ENCODE measurements at regions not wholly inside any gene's neighbourhood (a gene's known extent, or its start where the extent isn't known, plus 50 kb on each side); places are given as distances from the start of the nearest gene placed in this dataset.
A peak's percentile ranks its signal among the peaks of the same experiment; 100 is the strongest.

- no peaks in the 10 kb centered on the region for H4K20me1 ChIP-seq (ENCODE audit: insufficient read depth)
- no peak overlapping the region for H3K9ac ChIP-seq (ENCODE audit: low read length)
- H3F3A ChIP-seq (ENCODE audit: insufficient read depth, low read length, poor library complexity, severe bottlenecking), result no peaks in the 10 kb centered on the region
- H3K9me3 ChIP-seq (ENCODE audit: low read length), result no peaks in the 10 kb centered on the region
- no peaks in the 10 kb centered on the region for H3K36me3 ChIP-seq (ENCODE audit: insufficient read depth, low read length)
- no peaks in the 10 kb centered on the region for H3K27me3 ChIP-seq (ENCODE audit: insufficient read depth, low read depth, low read length)
- H3K9me2 ChIP-seq (ENCODE audit: insufficient read depth, low read length), result no peaks in the 10 kb centered on the region
- no peak overlapping the region for H3K4me3 ChIP-seq (ENCODE audit: low read length)
- no peaks in the 10 kb centered on the region for H3K79me2 ChIP-seq (replicated peaks; ENCODE audit: insufficient read depth, low read length)
- H2AFZ ChIP-seq (ENCODE audit: low read depth, low read length), result no peak overlapping the region
- peak overlapping the region; percentile 10 for H3K27ac ChIP-seq (ENCODE audit: low read length)
- no peak overlapping the region for H3K4me2 ChIP-seq (ENCODE audit: low read length)
- TF ChIP-seq POLR2AphosphoS5 (IDR thresholded peaks at IDR 0.05), result no peak
- no peak for TF ChIP-seq CTCF (IDR thresholded peaks at IDR 0.05; ENCODE audit: poor library complexity, severe bottlenecking)
- TF ChIP-seq SMC3 (conservative IDR thresholded peaks at IDR 0.05; ENCODE audit: poor library complexity), result no peak
- no peak for TF ChIP-seq EP300 (conservative IDR thresholded peaks at IDR 0.05; ENCODE audit: poor library complexity, severe bottlenecking)
- TF ChIP-seq TAF1 (IDR thresholded peaks at IDR 0.05; ENCODE audit: low read depth), result no peak
- TF ChIP-seq MXI1 (conservative IDR thresholded peaks at IDR 0.05; ENCODE audit: poor library complexity, severe bottlenecking), result no peak
- no peak for TF ChIP-seq EZH2 (IDR thresholded peaks at IDR 0.05; ENCODE audit: borderline replicate concordance, insufficient read depth, low read length, poor library complexity, severe bottlenecking)
- TF ChIP-seq RAD21 (conservative IDR thresholded peaks at IDR 0.05), result no peak
- TF ChIP-seq, protein P1, sequence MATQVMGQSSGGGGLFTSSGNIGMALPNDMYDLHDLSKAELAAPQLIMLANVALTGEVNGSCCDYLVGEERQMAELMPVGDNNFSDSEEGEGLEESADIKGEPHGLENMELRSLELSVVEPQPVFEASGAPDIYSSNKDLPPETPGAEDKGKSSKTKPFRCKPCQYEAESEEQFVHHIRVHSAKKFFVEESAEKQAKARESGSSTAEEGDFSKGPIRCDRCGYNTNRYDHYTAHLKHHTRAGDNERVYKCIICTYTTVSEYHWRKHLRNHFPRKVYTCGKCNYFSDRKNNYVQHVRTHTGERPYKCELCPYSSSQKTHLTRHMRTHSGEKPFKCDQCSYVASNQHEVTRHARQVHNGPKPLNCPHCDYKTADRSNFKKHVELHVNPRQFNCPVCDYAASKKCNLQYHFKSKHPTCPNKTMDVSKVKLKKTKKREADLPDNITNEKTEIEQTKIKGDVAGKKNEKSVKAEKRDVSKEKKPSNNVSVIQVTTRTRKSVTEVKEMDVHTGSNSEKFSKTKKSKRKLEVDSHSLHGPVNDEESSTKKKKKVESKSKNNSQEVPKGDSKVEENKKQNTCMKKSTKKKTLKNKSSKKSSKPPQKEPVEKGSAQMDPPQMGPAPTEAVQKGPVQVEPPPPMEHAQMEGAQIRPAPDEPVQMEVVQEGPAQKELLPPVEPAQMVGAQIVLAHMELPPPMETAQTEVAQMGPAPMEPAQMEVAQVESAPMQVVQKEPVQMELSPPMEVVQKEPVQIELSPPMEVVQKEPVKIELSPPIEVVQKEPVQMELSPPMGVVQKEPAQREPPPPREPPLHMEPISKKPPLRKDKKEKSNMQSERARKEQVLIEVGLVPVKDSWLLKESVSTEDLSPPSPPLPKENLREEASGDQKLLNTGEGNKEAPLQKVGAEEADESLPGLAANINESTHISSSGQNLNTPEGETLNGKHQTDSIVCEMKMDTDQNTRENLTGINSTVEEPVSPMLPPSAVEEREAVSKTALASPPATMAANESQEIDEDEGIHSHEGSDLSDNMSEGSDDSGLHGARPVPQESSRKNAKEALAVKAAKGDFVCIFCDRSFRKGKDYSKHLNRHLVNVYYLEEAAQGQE (IDR thresholded peaks at IDR 0.05; ENCODE audit: borderline replicate concordance), result no peak
Observed at GRCh38 chr3:35183927-35184675, 455.2 kb upstream of the ARPP21 start.

- H2AFZ ChIP-seq (ENCODE audit: low read depth, low read length), result no peak overlapping the region
- no peaks in the 10 kb centered on the region for H3K9me3 ChIP-seq (ENCODE audit: low read length)
- no peak overlapping the region for H3K27ac ChIP-seq (ENCODE audit: low read length)
- H3K36me3 ChIP-seq (ENCODE audit: insufficient read depth, low read length), result no peaks in the 10 kb centered on the region
- no peaks in the 10 kb centered on the region for H3K27me3 ChIP-seq (ENCODE audit: insufficient read depth, low read depth, low read length)
- no peak overlapping the region for H3K4me2 ChIP-seq (ENCODE audit: low read length)
- TF ChIP-seq MXI1 (conservative IDR thresholded peaks at IDR 0.05; ENCODE audit: poor library complexity, severe bottlenecking) (no peak), SMC3 (conservative IDR thresholded peaks at IDR 0.05; ENCODE audit: poor library complexity) (no peak), EP300 (conservative IDR thresholded peaks at IDR 0.05; ENCODE audit: poor library complexity, severe bottlenecking) (no peak), RAD21 (conservative IDR thresholded peaks at IDR 0.05) (no peak), CTCF (IDR thresholded peaks at IDR 0.05; ENCODE audit: poor library complexity, severe bottlenecking) (no peak), EZH2 (IDR thresholded peaks at IDR 0.05; ENCODE audit: borderline replicate concordance, insufficient read depth, low read length, poor library complexity, severe bottlenecking) (no peak), TAF1 (IDR thresholded peaks at IDR 0.05; ENCODE audit: low read depth) (no peak), POLR2AphosphoS5 (IDR thresholded peaks at IDR 0.05) (no peak)
- TF ChIP-seq, protein P1 (IDR thresholded peaks at IDR 0.05; ENCODE audit: borderline replicate concordance), result no peak
- no peaks in the 10 kb centered on the region for H3K9me2 ChIP-seq (ENCODE audit: insufficient read depth, low read length)
- no peaks in the 10 kb centered on the region for H3K79me2 ChIP-seq (replicated peaks; ENCODE audit: insufficient read depth, low read length)
- no peak overlapping the region for H3K9ac ChIP-seq (ENCODE audit: low read length)
- no peaks in the 10 kb centered on the region for H3F3A ChIP-seq (ENCODE audit: insufficient read depth, low read length, poor library complexity, severe bottlenecking)
- no peaks in the 10 kb centered on the region for H4K20me1 ChIP-seq (ENCODE audit: insufficient read depth)
- no peak overlapping the region for H3K4me3 ChIP-seq (ENCODE audit: low read length)
Observed at GRCh38 chr3:35184775-35185174, 454.6 kb upstream of the ARPP21 start.

Data from neural cell (in vitro differentiated cells).